ENCODE measurements at regions not wholly inside any gene's neighbourhood (a gene's known extent, or its start where the extent isn't known, plus 50 kb on each side); places are given as distances from the start of the nearest gene placed in this dataset.

- TF ChIP-seq PBX3 (IDR thresholded peaks at IDR 0.05) (no peak), ZBTB33 (IDR thresholded peaks at IDR 0.05; ENCODE audit: borderline replicate concordance, low read depth) (no peak), CTCF (IDR thresholded peaks at IDR 0.05) (no peak), REST (IDR thresholded peaks at IDR 0.05; ENCODE audit: low read depth, low read length) (no peak), RFX5 (IDR thresholded peaks at IDR 0.05; ENCODE audit: low read length) (no peak), SMC3 (IDR thresholded peaks at IDR 0.05; ENCODE audit: low read depth, low read length) (no peak), POLR2AphosphoS5 (IDR thresholded peaks at IDR 0.05; ENCODE audit: low read depth, low read length) (no peak), TAF1 (IDR thresholded peaks at IDR 0.05; ENCODE audit: borderline replicate concordance, low read depth, low read length) (no peak)
Measured at GRCh38 chr16:73322856-73323255, 274.9 kb upstream of the ZFHX3 start.

Data from SK-N-SH (cell line).